LNCaP clone FGC (cell line): ENCODE measurements at regions not wholly inside any gene's neighbourhood (a gene's known extent, or its start where the extent isn't known, plus 50 kb on each side); places are given as distances from the start of the nearest gene placed in this dataset.

Experiments
- DNase-seq: peaks from one replicate; pipeline ENCODE4 v3.0.0-alpha.2; 2011; ENCODE audit warnings: low read depth
- H3K4me3 ChIP-seq: 2 replicates; pipeline ENCODE4 v1.5.1; 2011; ENCODE audit warnings: mild to moderate bottlenecking, low read depth, low read length, control low read depth
- TF ChIP-seq, protein P1 (sequence below): IDR thresholded peaks from 2 replicates; pipeline ENCODE4 v1.5.1; 2012; ENCODE audit warnings: mild to moderate bottlenecking; ENCODE audit not compliant: control insufficient read depth, insufficient read depth; ENCODE audit errors: extremely low read depth

DNA sequence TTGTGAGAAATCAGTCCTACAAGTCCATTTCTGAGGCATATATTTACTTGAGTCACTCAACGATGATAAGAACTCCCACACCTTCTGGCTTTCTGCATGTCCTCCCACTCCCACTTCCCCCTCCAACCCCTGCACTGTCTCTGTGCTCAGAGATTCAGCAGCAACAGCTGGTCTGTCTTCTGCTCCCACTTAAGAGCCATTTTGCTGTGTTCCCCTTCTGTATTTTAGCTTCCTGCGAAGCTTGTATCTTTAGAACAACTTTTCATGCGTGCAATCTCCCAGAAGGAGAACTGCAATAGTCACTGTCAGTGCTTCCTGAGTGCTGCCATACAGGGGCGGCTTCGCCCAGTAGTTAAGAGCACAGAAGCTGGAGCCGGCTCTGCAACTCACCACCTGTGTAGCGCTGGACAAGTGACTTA is 90.0 kb upstream of the SPATA12 start:
- no peak overlapping the region for H3K4me3 ChIP-seq
- TF ChIP-seq, protein P1, sequence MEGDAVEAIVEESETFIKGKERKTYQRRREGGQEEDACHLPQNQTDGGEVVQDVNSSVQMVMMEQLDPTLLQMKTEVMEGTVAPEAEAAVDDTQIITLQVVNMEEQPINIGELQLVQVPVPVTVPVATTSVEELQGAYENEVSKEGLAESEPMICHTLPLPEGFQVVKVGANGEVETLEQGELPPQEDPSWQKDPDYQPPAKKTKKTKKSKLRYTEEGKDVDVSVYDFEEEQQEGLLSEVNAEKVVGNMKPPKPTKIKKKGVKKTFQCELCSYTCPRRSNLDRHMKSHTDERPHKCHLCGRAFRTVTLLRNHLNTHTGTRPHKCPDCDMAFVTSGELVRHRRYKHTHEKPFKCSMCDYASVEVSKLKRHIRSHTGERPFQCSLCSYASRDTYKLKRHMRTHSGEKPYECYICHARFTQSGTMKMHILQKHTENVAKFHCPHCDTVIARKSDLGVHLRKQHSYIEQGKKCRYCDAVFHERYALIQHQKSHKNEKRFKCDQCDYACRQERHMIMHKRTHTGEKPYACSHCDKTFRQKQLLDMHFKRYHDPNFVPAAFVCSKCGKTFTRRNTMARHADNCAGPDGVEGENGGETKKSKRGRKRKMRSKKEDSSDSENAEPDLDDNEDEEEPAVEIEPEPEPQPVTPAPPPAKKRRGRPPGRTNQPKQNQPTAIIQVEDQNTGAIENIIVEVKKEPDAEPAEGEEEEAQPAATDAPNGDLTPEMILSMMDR, result no peak
- no peak for DNase-seq

DNA sequence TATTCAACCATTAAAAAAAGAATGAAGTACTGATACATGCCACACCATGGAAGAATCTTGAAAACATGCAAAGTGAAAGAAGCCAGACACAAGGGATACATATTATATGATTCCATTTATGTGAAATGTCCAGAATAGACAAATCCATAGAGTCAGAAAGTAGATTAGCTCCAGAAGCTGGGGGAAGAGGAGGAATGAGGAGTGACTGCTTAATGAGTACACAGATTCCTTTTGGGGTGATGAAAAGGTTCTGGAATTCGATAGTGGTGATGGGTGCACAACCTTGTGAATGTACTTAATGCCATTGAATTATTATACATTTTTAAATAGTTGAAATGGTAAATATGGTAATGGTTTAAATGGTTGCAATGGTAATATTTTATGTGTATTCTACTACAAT is 90.6 kb upstream of the SPATA12 start:
- TF ChIP-seq, protein P1, result no peak
- H3K4me3 ChIP-seq, result no peak overlapping the region
- no peak for DNase-seq

DNA sequence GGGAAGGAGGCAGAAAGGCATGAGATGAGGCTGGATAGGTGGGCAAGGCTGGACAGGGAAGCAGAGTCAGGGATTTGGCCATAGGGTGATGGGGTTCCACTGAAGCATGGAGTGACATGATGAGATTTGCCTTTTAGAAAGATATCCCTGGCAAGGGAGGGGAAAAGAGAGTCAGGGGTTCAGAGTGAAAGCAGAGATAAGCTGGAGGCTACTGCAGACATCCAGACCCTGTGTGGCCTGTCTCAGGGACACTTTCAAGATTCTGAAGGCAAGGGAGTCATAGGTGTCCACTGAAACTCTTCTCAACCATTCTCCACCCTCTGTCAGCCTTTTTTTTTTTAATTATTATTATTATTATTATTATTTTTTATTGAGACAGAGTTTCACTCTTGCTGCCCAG is 94.0 kb upstream of the SPATA12 start:
- no peak for DNase-seq
- TF ChIP-seq, protein P1, result no peak
- H3K4me3 ChIP-seq, result no peak overlapping the region

DNA sequence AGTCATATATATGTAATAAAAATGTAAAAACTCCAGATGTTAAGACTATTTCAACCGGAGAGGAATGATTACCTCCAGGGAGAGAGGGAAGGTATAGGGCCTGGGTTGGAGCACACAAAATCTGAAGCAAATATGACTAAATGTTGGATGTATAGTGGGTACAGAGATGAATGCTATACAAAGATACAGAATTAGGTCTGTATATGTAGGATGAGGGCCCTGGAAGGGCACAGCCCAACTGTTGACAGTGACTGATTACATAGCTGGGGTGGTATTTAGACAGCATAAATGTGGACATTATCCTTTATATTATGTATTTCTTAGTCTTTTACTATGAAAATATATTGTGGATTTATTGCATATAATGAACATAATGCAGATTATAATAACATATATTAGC is 94.4 kb upstream of the SPATA12 start:
- TF ChIP-seq, protein P1, result no peak
- H3K4me3 ChIP-seq, result no peak overlapping the region
- DNase-seq, result no peak

DNA sequence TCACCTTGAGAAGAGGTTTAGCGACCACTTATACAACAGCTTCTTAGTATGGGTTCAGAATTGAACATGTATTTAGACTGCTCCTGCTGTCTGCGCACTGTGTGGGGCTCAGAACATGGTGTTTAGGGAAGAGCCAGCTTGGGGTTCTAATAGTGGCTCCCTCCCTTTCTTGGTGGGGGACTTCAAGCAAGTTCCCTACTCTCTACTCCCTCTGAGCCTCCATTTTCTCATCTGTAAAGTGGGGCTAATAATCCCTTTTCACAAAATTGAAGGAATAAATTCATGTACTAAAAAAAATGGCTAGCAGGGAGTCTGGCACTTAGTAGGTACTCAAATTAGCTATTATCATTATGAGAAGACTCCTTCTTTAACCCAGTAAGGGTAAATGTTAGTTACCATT is 97.5 kb upstream of the SPATA12 start:
- no peak for DNase-seq
- TF ChIP-seq, protein P1, result no peak
- no peak overlapping the region for H3K4me3 ChIP-seq

DNA sequence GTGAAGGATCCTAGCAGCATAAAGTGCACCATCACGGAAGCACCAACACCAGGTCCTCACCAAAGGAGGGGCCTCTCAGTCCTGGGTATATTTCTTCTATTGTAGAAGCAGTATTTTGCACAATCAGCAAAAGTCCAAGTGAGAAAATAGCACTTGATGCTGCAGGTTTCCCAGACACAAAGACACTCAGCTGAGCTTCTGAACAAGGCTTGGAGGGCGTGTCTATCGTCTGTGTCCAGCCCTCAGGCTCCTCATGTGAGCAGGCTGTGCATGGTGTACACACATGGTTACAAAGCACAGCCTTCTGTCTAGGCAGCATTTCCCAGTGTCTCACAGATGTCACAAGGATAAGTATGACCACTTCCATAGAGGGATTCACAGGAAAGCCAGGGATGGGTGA is 98.3 kb upstream of the SPATA12 start:
- no peak for DNase-seq
- no peak overlapping the region for H3K4me3 ChIP-seq
- TF ChIP-seq, protein P1, result no peak

DNA sequence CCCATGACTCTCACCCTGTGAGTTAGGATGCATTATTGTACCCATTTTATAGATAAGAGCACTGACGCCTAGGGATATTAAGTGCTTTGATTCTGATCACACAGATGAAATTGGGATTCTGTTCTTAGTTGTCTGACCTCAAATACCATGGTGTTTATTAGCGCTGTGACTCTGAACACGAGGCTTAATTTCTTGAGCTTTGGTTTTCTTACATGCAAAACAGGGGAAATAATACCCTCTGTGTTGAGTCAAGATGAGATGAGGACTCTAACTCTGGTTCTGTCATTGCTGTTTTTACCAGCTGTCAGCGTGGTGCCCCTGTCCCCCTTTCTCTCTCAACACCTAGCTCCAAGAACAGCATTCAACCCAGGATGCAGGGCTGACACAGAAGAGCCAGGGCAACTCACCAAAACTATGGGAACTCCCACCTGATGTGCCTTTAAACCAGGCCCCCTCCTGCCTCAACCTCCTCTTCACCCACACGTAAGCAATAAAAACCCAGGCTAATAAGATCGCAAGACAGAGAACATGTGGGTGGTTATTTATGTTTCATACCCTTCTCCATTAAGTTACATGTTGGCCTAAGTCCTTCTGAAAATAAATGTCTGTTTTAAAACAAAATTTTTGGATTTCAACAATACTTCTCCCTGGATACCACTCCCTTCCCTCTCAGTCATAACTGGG is 100.1 kb upstream of the SPATA12 start:
- no peak for DNase-seq
- TF ChIP-seq, protein P1, result no peak
- no peak overlapping the region for H3K4me3 ChIP-seq
